Effector CD4-positive, alpha-beta T cell (primary cell): ENCODE measurements at regions not wholly inside any gene's neighbourhood (a gene's known extent, or its start where the extent isn't known, plus 50 kb on each side); places are given as distances from the start of the nearest gene placed in this dataset.

Source experiments
- DNase-seq: peaks from one replicate; pipeline ENCODE4 v3.0.0-alpha.2; 2020

DNA sequence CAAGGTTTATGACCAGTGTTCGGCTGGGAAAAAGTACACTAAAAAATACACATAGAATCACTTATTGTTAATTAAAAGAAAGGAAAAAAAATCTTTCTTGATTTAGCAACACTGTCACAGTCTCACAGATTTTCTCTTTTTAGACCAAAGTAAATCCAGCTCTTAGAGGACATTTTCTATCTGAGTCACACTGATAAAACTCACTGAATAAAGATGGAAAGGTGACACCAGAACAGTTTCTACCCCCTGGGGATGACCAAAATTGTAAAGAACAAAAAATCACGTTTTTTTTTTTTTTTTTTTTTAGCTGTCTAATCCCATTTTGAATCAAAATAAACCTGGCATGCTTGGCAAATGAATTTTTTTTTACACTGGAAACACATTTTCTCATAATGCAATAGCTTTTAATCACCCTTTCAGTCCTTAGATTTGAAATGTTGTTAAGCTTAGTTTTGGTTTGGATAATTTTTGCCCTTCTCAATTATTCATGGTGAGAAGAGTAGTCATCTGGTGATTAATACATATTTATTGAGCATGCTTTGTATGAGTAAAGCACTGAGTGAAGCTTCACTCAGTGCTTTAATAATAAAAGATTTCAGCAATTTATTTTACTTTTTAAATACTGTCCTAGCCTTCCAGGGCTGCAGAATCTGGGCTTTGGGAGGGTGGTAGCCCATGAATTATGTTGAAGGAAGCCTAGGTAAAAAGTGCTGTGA lies 886.3 kb downstream of the SLC4A3 start:
- DNase-seq: no peak

- no peak for DNase-seq
Measured at GRCh38 chr2:220521551-220521950, 894.1 kb downstream of the SLC4A3 start.

DNA sequence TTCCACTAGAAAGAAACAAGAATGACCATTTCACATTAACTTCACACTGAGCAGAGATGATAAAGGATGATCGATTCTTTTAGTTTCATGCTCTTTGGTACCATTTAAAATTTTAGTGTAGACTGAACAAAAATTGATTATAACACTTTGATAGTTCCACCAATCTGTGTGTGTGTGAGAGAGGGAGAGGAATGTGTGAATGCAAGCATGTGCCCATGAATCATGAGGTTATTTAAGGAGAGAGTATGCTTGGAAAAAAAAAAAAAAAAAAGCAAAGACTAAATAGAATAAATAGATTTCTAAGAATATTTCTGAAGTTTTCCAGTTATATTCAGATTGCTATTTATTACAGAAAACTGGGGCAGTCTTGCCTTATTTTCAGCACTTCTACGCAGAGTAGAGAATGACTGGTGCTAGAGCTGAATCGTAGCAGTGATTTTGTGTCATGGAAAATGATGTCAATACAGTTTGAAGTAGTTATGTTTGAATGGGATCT lies 900.8 kb downstream of the SLC4A3 start:
- no peak for DNase-seq

- DNase-seq: no peak
Measured at GRCh38 chr2:220531216-220531615, 903.8 kb downstream of the SLC4A3 start.

GRCh38 chr2:220533485-220533884 lies 906.1 kb downstream of the SLC4A3 start:
- no peak for DNase-seq

- no peak for DNase-seq
Measured at GRCh38 chr2:220539481-220539880, 912.1 kb downstream of the SLC4A3 start.

DNA sequence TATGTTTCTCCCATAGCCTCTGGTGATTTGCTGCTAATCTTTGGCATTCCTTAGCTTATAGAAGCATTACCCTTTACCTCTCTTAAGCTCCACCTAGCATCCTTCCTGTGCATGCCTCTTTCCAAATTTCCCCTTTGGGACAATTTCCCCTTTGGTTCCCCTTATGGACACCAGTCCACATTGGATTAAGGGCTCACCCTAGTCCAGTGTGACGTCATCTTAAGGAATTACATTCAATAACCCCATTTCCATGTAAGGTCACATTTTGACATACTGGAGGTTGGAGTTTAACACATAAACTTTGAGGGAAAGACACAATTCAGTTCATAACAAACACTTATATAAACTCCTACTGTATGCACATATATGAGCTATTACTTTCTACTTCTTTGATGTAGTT lies 916.6 kb downstream of the SLC4A3 start:
- no peak for DNase-seq

- DNase-seq: no peak
Measured at GRCh38 chr2:220550995-220551700, 923.7 kb downstream of the SLC4A3 start.

GRCh38 chr2:220552790-220553535 lies 925.5 kb downstream of the SLC4A3 start:
- DNase-seq: no peak

DNA sequence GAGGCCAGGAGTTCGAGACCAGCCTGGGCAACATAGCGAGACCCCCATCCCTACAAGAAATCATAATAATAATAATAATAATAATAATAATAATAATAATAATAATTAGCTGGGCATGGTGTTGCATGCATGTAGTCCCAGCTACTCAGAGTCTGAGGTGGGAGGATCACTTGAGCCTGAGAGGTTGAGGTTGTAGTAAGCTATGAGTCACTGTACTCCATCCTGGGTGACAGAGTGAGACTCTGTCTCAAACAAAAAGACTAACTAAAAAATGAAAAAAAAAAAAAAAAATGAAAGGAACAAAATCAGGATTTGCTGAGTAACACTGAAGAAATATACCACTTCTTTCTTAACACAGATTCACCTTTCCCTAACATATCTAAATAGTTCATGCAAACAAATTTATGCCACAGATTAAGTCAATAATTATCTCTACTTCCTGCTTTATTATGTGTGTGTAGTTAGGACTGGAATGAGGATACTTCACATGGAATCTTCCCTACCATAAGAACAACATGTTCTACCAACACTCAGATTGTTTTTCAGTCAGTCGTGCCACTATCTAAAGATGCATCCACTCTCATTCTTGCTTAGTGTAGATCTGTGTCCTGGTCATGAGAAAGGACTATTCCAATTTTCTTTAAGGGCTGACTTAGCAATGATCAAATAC lies 928.7 kb downstream of the SLC4A3 start:
- DNase-seq: no peak

GRCh38 chr2:220556658-220557057 lies 929.2 kb downstream of the SLC4A3 start:
- DNase-seq: no peak

GRCh38 chr2:220560192-220560591 lies 932.8 kb downstream of the SLC4A3 start:
- no peak for DNase-seq

DNA sequence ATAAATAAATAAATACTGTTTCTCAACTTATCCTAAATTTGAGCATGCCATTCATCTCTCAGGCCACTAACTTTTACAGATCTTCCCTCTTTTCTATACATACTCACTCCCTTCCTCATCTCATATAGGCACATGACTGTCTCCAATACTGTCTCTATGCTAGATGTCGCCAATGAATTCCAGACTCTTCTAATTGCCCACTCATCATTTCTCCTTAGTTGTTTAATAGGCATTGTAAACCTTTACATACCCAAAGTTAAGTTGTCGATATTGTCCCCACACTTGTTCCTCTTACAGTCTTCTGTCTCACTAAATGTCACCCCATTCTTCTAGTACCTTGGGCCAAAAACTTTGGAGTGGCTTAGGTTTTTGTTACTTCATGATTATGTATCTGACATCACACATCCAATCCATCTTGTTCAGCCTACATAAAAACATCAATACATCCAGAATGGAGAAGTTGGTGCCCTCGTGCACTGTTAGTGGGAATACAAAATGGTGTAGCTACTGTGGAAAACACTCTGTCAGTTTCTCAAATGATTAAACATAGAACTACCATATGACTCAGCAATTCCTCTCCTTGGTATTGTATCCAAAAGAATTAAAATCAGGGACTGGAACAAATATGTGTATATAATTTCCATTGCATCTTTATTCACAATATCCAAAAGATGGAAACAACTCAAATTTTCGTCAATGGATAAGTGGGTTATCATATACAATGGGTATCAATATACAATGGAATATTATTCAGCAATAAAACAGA lies 935.1 kb downstream of the SLC4A3 start:
- no peak for DNase-seq

DNA sequence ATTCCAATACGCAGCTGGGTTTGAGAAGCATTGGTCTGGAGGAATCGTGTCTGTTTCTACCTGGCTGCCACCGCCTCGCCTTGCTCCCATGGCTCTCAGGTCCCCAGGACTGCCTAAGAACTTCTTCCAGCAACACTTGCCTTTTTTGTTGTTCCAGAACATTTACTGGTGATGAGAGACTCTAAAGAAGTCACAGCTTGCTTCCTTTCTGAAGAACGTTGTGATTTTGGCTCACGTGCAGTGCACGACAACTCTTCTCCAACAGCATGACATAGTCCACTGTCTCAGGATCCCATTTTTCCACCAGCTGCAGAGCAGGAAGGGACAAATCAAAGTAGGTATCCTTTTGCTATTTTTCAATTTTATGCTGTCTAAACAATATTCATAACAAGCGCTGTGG lies 940.9 kb downstream of the SLC4A3 start:
- DNase-seq: no peak

- no peak for DNase-seq
Measured at GRCh38 chr2:220569112-220569897, 941.9 kb downstream of the SLC4A3 start.

- no peak for DNase-seq
Measured at GRCh38 chr2:220572385-220572784, 945.0 kb downstream of the SLC4A3 start.

DNA sequence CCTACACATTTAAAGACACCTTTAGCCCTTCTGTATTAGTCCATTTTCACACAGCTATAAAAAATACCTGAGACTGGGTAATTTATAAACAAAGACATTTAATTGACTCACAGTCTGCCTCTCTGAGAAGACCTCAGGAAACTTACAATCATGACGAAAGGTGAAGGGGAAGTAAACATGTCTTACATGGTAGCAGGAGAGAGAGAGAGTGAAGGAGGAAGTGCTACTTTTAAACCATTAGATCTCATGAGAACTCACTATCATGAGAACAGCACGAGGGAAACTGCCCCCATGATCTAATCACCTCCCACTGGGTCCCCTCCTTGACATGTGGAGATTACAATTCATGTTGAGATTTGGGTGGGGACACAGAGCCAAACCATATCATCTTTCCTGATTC lies 946.6 kb downstream of the SLC4A3 start:
- DNase-seq: no peak

- no peak for DNase-seq
Measured at GRCh38 chr2:220575963-220576362, 948.5 kb downstream of the SLC4A3 start.

- no peak for DNase-seq
Measured at GRCh38 chr2:220579452-220579851, 952.0 kb downstream of the SLC4A3 start.

DNA sequence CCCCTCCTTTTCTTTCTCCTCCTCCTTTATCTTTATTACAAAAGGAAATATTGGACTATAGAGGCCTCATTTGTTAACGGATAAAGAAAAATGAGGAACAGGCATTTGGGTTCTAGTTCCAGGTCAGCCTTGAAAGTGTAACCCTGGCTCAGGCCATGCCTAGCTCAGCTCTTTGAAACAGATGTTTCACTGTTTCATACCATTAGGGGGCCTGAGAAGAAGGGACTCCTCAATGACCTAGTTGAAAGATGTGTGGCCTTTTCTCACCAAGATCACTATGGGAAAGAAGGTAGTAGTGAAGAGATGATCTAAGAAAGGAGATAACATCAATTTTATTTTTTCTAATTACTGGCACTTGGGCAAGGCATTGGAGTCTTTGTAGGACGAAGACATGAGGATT lies 952.7 kb downstream of the SLC4A3 start:
- no peak for DNase-seq

GRCh38 chr2:220583725-220584124 lies 956.3 kb downstream of the SLC4A3 start:
- DNase-seq: no peak
